ENCODE measurements at regions not wholly inside any gene's neighbourhood (a gene's known extent, or its start where the extent isn't known, plus 50 kb on each side); places are given as distances from the start of the nearest gene placed in this dataset.
A peak's percentile ranks its signal among the peaks of the same experiment; 100 is the strongest.

DNA sequence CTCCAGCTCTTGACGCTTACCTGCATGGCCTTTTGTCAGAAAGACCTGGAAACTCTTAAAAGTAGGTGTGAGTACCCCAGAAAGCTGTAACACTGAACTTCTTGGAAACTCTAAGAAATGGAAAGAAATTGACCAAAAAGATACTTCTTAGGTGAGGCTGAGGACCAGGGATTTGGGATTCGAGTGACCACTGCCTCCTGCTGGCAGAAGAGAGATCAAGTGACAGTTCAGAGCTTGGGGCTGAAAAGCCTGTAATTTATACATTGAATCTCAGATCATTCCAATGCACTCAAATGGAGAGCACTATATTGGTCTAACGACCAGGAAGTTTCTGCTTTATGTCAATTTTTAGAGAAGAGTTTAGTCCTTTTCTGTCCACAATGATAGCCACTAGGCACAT is 204.6 kb downstream of the PDGFRA start:
- ATAC-seq: 0 out of 3 replicates have a peak, but pooled peaks have one; percentile 34
- Histone ChIP-seq H2AFZ (ENCODE audit: control insufficient read depth, low read depth, low read length) (no peak overlapping the region), H3K9ac (ENCODE audit: control insufficient read depth, insufficient read depth, low read length) (no peak overlapping the region), H3K9me3 (replicated peaks; ENCODE audit: control insufficient read depth, insufficient read depth, low read length) (no peaks in the 10 kb centered on the region), H3K27ac (ENCODE audit: control insufficient read depth, insufficient read depth) (no peak overlapping the region), H3K36me3 (ENCODE audit: control insufficient read depth in 2 of 2, insufficient read depth in 2 of 2, low read length in 1 of 2) (no peaks in the 10 kb centered on the region), H3K27me3 (replicated peaks in 1 of 2; ENCODE audit: control insufficient read depth in 2 of 2, insufficient read depth in 2 of 2, low read length in 1 of 2) (no peaks in the 10 kb centered on the region), H3K4me1 (ENCODE audit: control insufficient read depth, insufficient read depth, low read length) (no peaks in the 10 kb centered on the region), H3K4me3 (no peak overlapping the region), H3K79me2 (ENCODE audit: control insufficient read depth, insufficient read depth, low read length) (no peaks in the 10 kb centered on the region), H4K20me1 (ENCODE audit: control insufficient read depth, insufficient read depth) (no peaks in the 10 kb centered on the region), H3K4me2 (ENCODE audit: control insufficient read depth, insufficient read depth) (no peak overlapping the region)
- 18% methylated on average over 3 of the region's 3 CpGs for WGBS (ENCODE audit: insufficient coverage, insufficient replicate concordance, low lambda C conversion rate, missing lambda C conversion rate)
- intact Hi-C loops (cut with micrococcal nuclease; ENCODE audit: unreplicated experiment): loop anchor here (2.0 kb wide), 1 partner anchor 111 kb away; no protein-coding TSS in a partner anchor
- ChIA-PET SMC1A (ENCODE audit: uncharacterized antibody, unreplicated experiment) (interaction anchor here (1.0 to 1.9 kb wide), 3 partner anchors 9 to 115 kb away, joined by 3 to 4 read pairs (median 4); no protein-coding TSS in a partner anchor), POLR2A (no interaction called here), CTCF (interaction anchor here (1.1 to 1.9 kb wide), 6 partner anchors 9 to 115 kb away, joined by 3 to 7 read pairs (median 4); no protein-coding TSS in a partner anchor), RAD21 (ENCODE audit: unreplicated experiment) (no interaction called here)
- no TSS peak for BruUV-seq (replicated peaks)
- no peak for TF ChIP-seq RAD51 (IDR thresholded peaks at IDR 0.05)
- no peak for TF ChIP-seq BHLHE40 (IDR thresholded peaks at IDR 0.05; ENCODE audit: borderline replicate concordance in 1 of 2, low read depth in 2 of 2, low read length in 1 of 2)
- TF ChIP-seq SMC3 (IDR thresholded peaks at IDR 0.05; ENCODE audit: borderline replicate concordance, low read length): peak; percentile 22; the same call in 1 of the 2 replicates
- TF ChIP-seq, protein P1, sequence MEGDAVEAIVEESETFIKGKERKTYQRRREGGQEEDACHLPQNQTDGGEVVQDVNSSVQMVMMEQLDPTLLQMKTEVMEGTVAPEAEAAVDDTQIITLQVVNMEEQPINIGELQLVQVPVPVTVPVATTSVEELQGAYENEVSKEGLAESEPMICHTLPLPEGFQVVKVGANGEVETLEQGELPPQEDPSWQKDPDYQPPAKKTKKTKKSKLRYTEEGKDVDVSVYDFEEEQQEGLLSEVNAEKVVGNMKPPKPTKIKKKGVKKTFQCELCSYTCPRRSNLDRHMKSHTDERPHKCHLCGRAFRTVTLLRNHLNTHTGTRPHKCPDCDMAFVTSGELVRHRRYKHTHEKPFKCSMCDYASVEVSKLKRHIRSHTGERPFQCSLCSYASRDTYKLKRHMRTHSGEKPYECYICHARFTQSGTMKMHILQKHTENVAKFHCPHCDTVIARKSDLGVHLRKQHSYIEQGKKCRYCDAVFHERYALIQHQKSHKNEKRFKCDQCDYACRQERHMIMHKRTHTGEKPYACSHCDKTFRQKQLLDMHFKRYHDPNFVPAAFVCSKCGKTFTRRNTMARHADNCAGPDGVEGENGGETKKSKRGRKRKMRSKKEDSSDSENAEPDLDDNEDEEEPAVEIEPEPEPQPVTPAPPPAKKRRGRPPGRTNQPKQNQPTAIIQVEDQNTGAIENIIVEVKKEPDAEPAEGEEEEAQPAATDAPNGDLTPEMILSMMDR (IDR thresholded peaks at IDR 0.05 in 2 of 3, conservative IDR thresholded peaks at IDR 0.05 in 1 of 3; ENCODE audit: control insufficient read depth in 2 of 3, extremely low read depth in 1 of 3, insufficient read depth in 1 of 3, low read depth in 3 of 3, low read length in 3 of 3): peak; percentile 12 to 46 (median 26); a peak in 5 of 6 replicates
- no peak for FAIRE-seq
- DNase-seq (ENCODE audit: low read depth, low spot score): no peak
- in situ Hi-C loops (cut with MboI): no loop called here

All from GM12878 (cell line).